HEK293 (cell line): ENCODE measurements at regions not wholly inside any gene's neighbourhood (a gene's known extent, or its start where the extent isn't known, plus 50 kb on each side); places are given as distances from the start of the nearest gene placed in this dataset.

Experiments
- CTCF ChIA-PET: fragments of 350-600 bp; formaldehyde crosslinking; extraction: SDS; loops from one replicate; lab custom pipeline; 2021; ENCODE audit warnings: antibody characterized with exemption; lab: Yijun Ruan, JAX
- POLR2A ChIA-PET: fragments of 300-600 bp; formaldehyde crosslinking; extraction: SDS; loops from one replicate; lab custom pipeline; 2020; ENCODE audit warnings: antibody characterized with exemption, inconsistent platforms; lab: Yijun Ruan, JAX
- H3K27ac ChIP-seq: fragments of 200-500 bp; sonication (Bioruptor generic); 2 replicates; pipeline ENCODE4 v1.5.1; 2014; ENCODE audit warnings: low read depth, low read length, control low read depth, inconsistent platforms; ENCODE audit errors: extremely low read depth
- H3K36me3 ChIP-seq, 2 experiments: fragments of 200-500 bp in 1 of 2; sonication (Bioruptor generic) in 1 of 2; 1 replicate in 1 of 2; 2 replicates in 1 of 2; pipeline ENCODE4 v1.5.1; 2014 to 2017; ENCODE audit warnings: inconsistent platforms in 2 of 2, low read length in 2 of 2; ENCODE audit not compliant: control insufficient read depth in 2 of 2, insufficient read depth in 1 of 2
- H3K4me1 ChIP-seq: fragments of 200-500 bp; sonication (Bioruptor generic); 2 replicates; pipeline ENCODE4 v1.5.1; 2014; ENCODE audit warnings: mild to moderate bottlenecking, low read length, inconsistent platforms; ENCODE audit not compliant: control insufficient read depth, insufficient read depth
- H3K4me3 ChIP-seq: 2 replicates; pipeline ENCODE4 v1.5.1; 2011; ENCODE audit warnings: low read depth, mild to moderate bottlenecking, control low read depth, low read length, moderate library complexity
- H3K9me3 ChIP-seq: fragments of 200-500 bp; sonication (Bioruptor generic); 2 replicates; pipeline ENCODE4 v1.5.1; 2014; ENCODE audit warnings: low read depth, low read length, inconsistent platforms; ENCODE audit not compliant: control insufficient read depth, insufficient read depth
- AEBP2 ChIP-seq: fragments of 450-650 bp; formaldehyde crosslinking; IDR thresholded peaks from 2 replicates; pipeline ENCODE4 v1.5.1; 2016; ENCODE audit warnings: missing biosample characterization, missing genetic modification characterization, borderline replicate concordance
- FEZF1 ChIP-seq: fragments of 450-650 bp; formaldehyde crosslinking; IDR thresholded peaks from 2 replicates; pipeline ENCODE4 v1.5.1; 2016; ENCODE audit warnings: missing biosample characterization, missing genetic modification characterization
- GLIS1 ChIP-seq: fragments of 450-650 bp; formaldehyde crosslinking; IDR thresholded peaks from 2 replicates; pipeline ENCODE4 v1.5.1; 2016; ENCODE audit warnings: missing biosample characterization, missing genetic modification characterization
- INSM2 ChIP-seq: fragments of 450-650 bp; formaldehyde crosslinking; IDR thresholded peaks from 2 replicates; pipeline ENCODE4 v1.5.1; 2016; ENCODE audit warnings: missing biosample characterization, missing genetic modification characterization
- ZBTB1 ChIP-seq: fragments of 450-650 bp; formaldehyde crosslinking; IDR thresholded peaks from 2 replicates; pipeline ENCODE4 v1.5.1; 2016; ENCODE audit warnings: missing biosample characterization, missing genetic modification characterization
- ZBTB7A ChIP-seq: fragments of 450-650 bp; formaldehyde crosslinking; IDR thresholded peaks from 2 replicates; pipeline ENCODE4 v1.5.1; 2016; ENCODE audit warnings: low read depth, missing biosample characterization, missing genetic modification characterization
- ZFHX2 ChIP-seq: fragments of 450-650 bp; formaldehyde crosslinking; conservative IDR thresholded peaks from 2 replicates; pipeline ENCODE4 v1.5.1; 2016; ENCODE audit warnings: missing biosample characterization, missing genetic modification characterization
- ZFP69B ChIP-seq: fragments of 450-650 bp; formaldehyde crosslinking; IDR thresholded peaks from 2 replicates; pipeline ENCODE4 v1.5.1; 2016; ENCODE audit warnings: missing biosample characterization, missing genetic modification characterization
- ZIC2 ChIP-seq: fragments of 450-650 bp; formaldehyde crosslinking; IDR thresholded peaks from 2 replicates; pipeline ENCODE4 v1.5.1; 2016; ENCODE audit warnings: missing biosample characterization, missing genetic modification characterization
- ZNF133 ChIP-seq: fragments of 450-650 bp; formaldehyde crosslinking; IDR thresholded peaks from 2 replicates; pipeline ENCODE4 v1.5.1; 2016; ENCODE audit warnings: missing biosample characterization, missing genetic modification characterization
- ZNF148 ChIP-seq: fragments of 450-650 bp; formaldehyde crosslinking; IDR thresholded peaks from 2 replicates; pipeline ENCODE4 v1.5.0; 2017; ENCODE audit warnings: missing biosample characterization, missing genetic modification characterization, borderline replicate concordance
- ZNF19 ChIP-seq: fragments of 450-650 bp; formaldehyde crosslinking; IDR thresholded peaks from 2 replicates; pipeline ENCODE4; 2016; ENCODE audit warnings: missing biosample characterization, missing genetic modification characterization, low read depth
- ZNF221 ChIP-seq: fragments of 450-650 bp; formaldehyde crosslinking; IDR thresholded peaks from 2 replicates; pipeline ENCODE4 v1.5.1; 2017; ENCODE audit warnings: missing biosample characterization, missing genetic modification characterization, borderline replicate concordance
- ZNF23 ChIP-seq: fragments of 450-650 bp; formaldehyde crosslinking; IDR thresholded peaks from 2 replicates; pipeline ENCODE4 v1.5.1; 2016; ENCODE audit warnings: missing biosample characterization, missing genetic modification characterization, borderline replicate concordance
- ZNF302 ChIP-seq: fragments of 450-650 bp; formaldehyde crosslinking; IDR thresholded peaks from 2 replicates; pipeline ENCODE4 v1.5.1; 2016; ENCODE audit warnings: missing biosample characterization, missing genetic modification characterization, low read depth
- ZNF311 ChIP-seq: fragments of 450-650 bp; formaldehyde crosslinking; IDR thresholded peaks from 2 replicates; pipeline ENCODE4 v1.5.1; 2017; ENCODE audit warnings: missing biosample characterization, missing genetic modification characterization, borderline replicate concordance
- ZNF341 ChIP-seq: fragments of 450-650 bp; formaldehyde crosslinking; IDR thresholded peaks from 2 replicates; pipeline ENCODE4; 2016; ENCODE audit warnings: low read depth, missing biosample characterization, missing genetic modification characterization
- ZNF423 ChIP-seq: fragments of 450-650 bp; formaldehyde crosslinking; IDR thresholded peaks from 2 replicates; pipeline ENCODE4 v1.5.1; 2016; ENCODE audit warnings: missing biosample characterization, missing genetic modification characterization
- ZNF626 ChIP-seq: fragments of 450-650 bp; sonication (Bioruptor Pico); formaldehyde crosslinking; IDR thresholded peaks from 2 replicates; pipeline ENCODE4 v1.5.1; 2018; ENCODE audit warnings: missing biosample characterization, missing genetic modification characterization, inconsistent platforms
- ZNF692 ChIP-seq: fragments of 450-650 bp; formaldehyde crosslinking; IDR thresholded peaks from 2 replicates; pipeline ENCODE4 v1.5.1; 2016; ENCODE audit warnings: missing biosample characterization, missing genetic modification characterization
- ZNF777 ChIP-seq: fragments of 450-650 bp; formaldehyde crosslinking; IDR thresholded peaks from 2 replicates; pipeline ENCODE4 v1.5.1; 2017; ENCODE audit warnings: missing biosample characterization, missing genetic modification characterization, borderline replicate concordance
- ZNF830 ChIP-seq: fragments of 450-650 bp; IDR thresholded peaks from 2 replicates; pipeline ENCODE4 v1.5.0; 2018; ENCODE audit warnings: missing biosample characterization, missing genetic modification characterization, low read depth, mild to moderate bottlenecking, moderate library complexity

- Histone ChIP-seq H3K4me1 (no peaks in the 10 kb centered on the region), H3K9me3 (no peaks in the 10 kb centered on the region), H3K36me3 (no peaks in the 10 kb centered on the region), H3K27ac (no peak overlapping the region), H3K4me3 (no peak overlapping the region)
- ChIA-PET POLR2A (interaction anchor here (0.9 to 1.1 kb wide), 2 partner anchors 8 to 32 kb away, joined by 3 to 4 read pairs; no protein-coding TSS in a partner anchor), CTCF (interaction anchor here (0.6 to 1.1 kb wide), 4 partner anchors 18 to 84 kb away, joined by 3 to 4 read pairs (median 3); no protein-coding TSS in a partner anchor)
- TF ChIP-seq ZFHX2 (tag by site-specific recombination) (no peak), ZBTB1 (tag by site-specific recombination) (no peak), ZNF777 (tag by site-specific recombination) (no peak), GLIS1 (tag by site-specific recombination) (peak; percentile 63), ZNF133 (tag by site-specific recombination) (no peak), ZIC2 (tag by site-specific recombination) (peak; percentile 63)
These were observed 90.1 kb upstream of the LGALSL start for GRCh38 chr2:64363848-64364247.

- no peak overlapping the region for H3K27ac ChIP-seq
- POLR2A ChIA-PET: no interaction called here
- CTCF ChIA-PET: no interaction called here
- TF ChIP-seq ZFP69B (no peak), ZNF302 (tag by site-specific recombination) (no peak), ZNF23 (no peak), ZNF626 (tag by site-specific recombination) (no peak), ZNF341 (no peak), ZNF311 (tag by site-specific recombination) (no peak), ZNF830 (tag by site-specific recombination) (no peak), FEZF1 (tag by site-specific recombination) (no peak)
- H3K4me3 ChIP-seq: no peak overlapping the region
- no peaks in the 10 kb centered on the region for H3K4me1 ChIP-seq
- H3K36me3 ChIP-seq: no peaks in the 10 kb centered on the region
- no peaks in the 10 kb centered on the region for H3K9me3 ChIP-seq
These were observed 86.3 kb upstream of the LGALSL start for GRCh38 chr2:64367444-64368232.

GRCh38 chr2:64369706-64370105 is 84.3 kb upstream of the LGALSL start:
- Histone ChIP-seq H3K4me1 (no peaks in the 10 kb centered on the region), H3K9me3 (no peaks in the 10 kb centered on the region), H3K27ac (no peak overlapping the region), H3K36me3 (no peaks in the 10 kb centered on the region), H3K4me3 (no peak overlapping the region)
- ChIA-PET POLR2A (interaction anchor here (0.6 kb wide), 1 partner anchor 1211 kb away, joined by 3 read pairs; no protein-coding TSS in a partner anchor), CTCF (no interaction called here)
- TF ChIP-seq INSM2 (no peak), ZNF221 (tag by site-specific recombination) (no peak), ZNF692 (tag by site-specific recombination) (no peak), ZNF148 (tag by site-specific recombination) (no peak), ZNF423 (tag by site-specific recombination) (no peak), AEBP2 (tag by site-specific recombination) (no peak), ZNF19 (tag by site-specific recombination) (no peak), ZBTB7A (no peak), ZNF311 (tag by site-specific recombination) (no peak)
